GM12891 (cell line): ENCODE measurements at regions not wholly inside any gene's neighbourhood (a gene's known extent, or its start where the extent isn't known, plus 50 kb on each side); places are given as distances from the start of the nearest gene placed in this dataset.

Experiments
- DNase-seq: peaks from one replicate; pipeline ENCODE4 v3.0.0; 2011; ENCODE audit warnings: low spot score; ENCODE audit not compliant: insufficient read length
- FAIRE-seq: peaks from 2 replicates; lab custom pipeline; 2011; peaks lifted over from hg19 to GRCh38; lab: Jason Lieb, UNC
- PAX5 ChIP-seq: IDR thresholded peaks from 2 replicates; pipeline ENCODE4 v1.6.1; 2011; ENCODE audit warnings: low read length, moderate library complexity, mild to moderate bottlenecking; ENCODE audit not compliant: insufficient read depth, severe bottlenecking
- POLR2A ChIP-seq: IDR thresholded peaks from 2 replicates; pipeline ENCODE4 v1.6.1; 2011; ENCODE audit warnings: low read depth, low read length, control low read depth
- POLR2AphosphoS5 ChIP-seq: IDR thresholded peaks from 2 replicates; pipeline ENCODE4 v1.6.1; 2011; ENCODE audit warnings: low read depth, low read length, control low read depth
- POU2F2 ChIP-seq: IDR thresholded peaks from 2 replicates; pipeline ENCODE4 v1.6.1; 2011; ENCODE audit warnings: low read depth, mild to moderate bottlenecking, control low read depth, low read length, moderate library complexity
- SPI1 ChIP-seq: IDR thresholded peaks from 2 replicates; pipeline ENCODE4 v1.6.1; 2011; ENCODE audit warnings: low read depth, low read length, control low read depth
- TAF1 ChIP-seq: IDR thresholded peaks from 2 replicates; pipeline ENCODE4 v1.6.1; 2011; ENCODE audit warnings: low read depth, low read length, control low read depth

DNA sequence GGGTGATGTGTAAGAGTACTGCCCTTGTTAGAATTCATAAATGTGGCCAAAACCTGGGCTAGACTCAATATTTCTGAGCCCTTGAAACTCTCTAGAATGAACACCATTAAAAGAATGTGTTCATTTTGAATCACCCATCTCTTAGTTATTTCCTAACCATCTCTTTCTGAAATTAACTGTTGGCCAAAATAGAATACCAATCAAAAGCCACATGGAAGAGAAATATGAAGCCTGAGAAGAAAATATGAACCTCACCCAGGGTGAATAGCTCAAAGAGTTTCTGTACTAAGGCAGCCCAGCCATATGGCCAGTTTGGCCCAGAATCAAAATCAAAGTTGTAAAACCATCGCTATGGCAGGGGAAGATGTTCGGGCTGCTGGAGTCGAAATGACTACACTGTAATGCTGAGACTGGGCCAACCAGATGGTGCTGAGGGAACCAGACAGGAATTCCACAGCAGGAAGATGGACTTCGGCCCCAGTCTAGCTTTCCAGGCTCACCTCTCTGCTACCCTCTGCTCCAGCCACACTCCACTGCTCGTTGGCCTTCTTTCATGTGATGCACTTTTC, 154.3 kb upstream of the ZFHX3 start:
- no peak for DNase-seq
- FAIRE-seq = no peak
- no peak for TF ChIP-seq POLR2AphosphoS5
- TF ChIP-seq TAF1 = no peak
- TF ChIP-seq POLR2A = no peak
- TF ChIP-seq POU2F2 = no peak
- no peak for TF ChIP-seq PAX5
- TF ChIP-seq SPI1 = no peak

DNA sequence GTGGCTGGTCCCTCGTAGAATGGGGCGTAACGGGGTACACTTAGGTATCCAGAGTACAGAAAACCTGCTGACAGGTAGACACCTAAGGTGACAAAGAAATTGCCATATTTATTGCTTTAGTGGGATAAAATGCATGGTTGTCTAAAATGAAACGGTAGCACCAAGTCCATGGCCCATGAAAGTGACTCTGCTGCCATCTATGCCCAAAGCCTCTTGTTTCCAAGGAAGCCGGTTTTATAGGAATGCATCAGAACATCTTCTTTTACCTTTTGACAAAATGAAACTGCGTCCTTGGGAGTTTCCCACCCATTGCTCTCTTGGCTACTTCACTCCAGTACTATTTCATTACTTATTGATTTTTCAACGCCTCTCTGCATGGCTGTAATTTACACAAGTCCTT, 151.3 kb upstream of the ZFHX3 start:
- TF ChIP-seq PAX5 = no peak
- no peak for TF ChIP-seq TAF1
- no peak for TF ChIP-seq POLR2A
- TF ChIP-seq POU2F2 = no peak
- no peak for TF ChIP-seq SPI1
- TF ChIP-seq POLR2AphosphoS5 = no peak
- no peak for DNase-seq
- no peak for FAIRE-seq

DNA sequence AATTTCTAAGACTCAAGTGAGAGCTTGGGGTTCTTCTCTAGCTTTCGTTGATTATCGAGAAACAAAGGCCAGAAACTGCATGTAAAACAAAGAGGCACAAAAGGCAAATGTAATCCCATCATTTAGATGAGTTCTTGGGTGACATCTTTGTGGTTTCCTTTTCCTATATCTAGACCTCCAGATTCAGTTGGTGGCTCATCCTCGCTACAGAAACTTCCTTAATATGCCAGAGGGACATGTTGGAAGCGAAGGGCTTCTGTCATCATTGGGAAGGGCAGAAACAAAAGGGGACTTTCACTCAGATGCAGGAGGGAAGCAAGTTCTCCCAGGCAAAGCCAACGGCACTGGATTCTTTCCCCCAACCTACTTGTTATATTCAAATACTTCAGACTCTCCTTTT, 150.6 kb upstream of the ZFHX3 start:
- DNase-seq (no peak), FAIRE-seq (no peak)
- TF ChIP-seq SPI1 = no peak

DNA sequence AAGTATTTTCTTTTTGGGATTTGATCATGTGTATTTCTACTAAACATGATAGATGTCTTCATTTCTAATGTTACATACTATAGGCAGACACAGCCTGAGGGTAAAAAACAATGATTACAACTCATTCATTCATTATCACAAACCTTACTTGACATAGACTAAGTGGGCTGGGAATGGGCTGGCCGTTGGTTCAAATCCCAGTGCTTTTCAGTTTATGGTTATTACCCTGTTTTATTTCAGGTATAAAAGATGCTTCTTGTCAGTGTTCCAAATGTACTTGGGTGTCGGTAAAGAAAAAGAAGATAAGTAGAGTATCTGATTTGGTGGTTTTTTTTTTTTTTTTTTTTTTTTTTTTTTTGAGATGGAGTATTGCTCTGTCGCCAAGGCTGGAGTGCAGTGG, 149.7 kb upstream of the ZFHX3 start:
- FAIRE-seq = no peak
- DNase-seq = no peak
- TF ChIP-seq POLR2AphosphoS5 (no peak), TAF1 (no peak), POU2F2 (no peak), SPI1 (no peak), PAX5 (no peak), POLR2A (no peak)

DNA sequence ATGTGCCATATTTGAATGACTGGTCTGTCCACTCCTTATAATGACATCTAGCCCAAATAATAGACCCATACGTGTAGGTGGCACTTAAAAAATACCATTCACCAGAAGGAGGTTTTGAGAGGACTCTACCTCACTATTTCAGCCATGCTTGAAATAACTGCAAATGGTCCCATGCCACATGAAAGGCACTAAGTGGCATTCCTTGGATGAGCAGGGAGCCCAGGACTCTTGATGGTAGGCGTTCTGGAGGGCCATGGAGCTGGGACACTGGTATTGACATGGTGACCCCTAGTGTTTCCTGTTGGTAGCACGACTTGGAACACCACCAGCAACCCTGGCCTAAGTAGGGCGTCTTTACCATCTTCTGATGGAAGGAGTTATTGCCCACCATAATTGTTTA, 148.7 kb upstream of the ZFHX3 start:
- no peak for TF ChIP-seq POLR2AphosphoS5
- no peak for TF ChIP-seq POLR2A
- TF ChIP-seq POU2F2 = no peak
- TF ChIP-seq SPI1 = no peak
- TF ChIP-seq TAF1 = no peak
- no peak for TF ChIP-seq PAX5
- peak; percentile 68 for FAIRE-seq
- DNase-seq = peak; percentile 36

DNA sequence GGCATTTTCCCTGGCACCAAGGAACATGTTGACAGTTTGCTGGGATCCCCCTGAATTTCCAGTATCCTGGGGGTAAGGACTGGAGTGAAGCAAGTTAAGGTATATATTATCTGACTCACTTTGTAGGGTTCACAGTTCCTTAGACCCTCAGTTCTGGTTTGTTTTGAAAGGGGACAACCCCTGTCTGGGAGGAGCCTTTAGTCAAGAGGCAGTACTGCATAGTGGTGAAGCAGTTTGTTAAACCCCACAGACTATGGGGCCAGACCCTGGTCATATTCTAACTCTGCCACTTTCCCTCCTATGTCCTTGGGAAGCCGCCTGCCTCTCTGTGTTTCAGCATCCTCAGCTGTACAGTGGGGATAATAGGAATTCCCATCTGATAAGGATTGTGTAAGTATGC, 145.5 kb upstream of the ZFHX3 start:
- TF ChIP-seq TAF1 (no peak), POU2F2 (no peak), PAX5 (no peak), SPI1 (no peak), POLR2A (no peak), POLR2AphosphoS5 (no peak)
- FAIRE-seq (no peak), DNase-seq (no peak)

DNA sequence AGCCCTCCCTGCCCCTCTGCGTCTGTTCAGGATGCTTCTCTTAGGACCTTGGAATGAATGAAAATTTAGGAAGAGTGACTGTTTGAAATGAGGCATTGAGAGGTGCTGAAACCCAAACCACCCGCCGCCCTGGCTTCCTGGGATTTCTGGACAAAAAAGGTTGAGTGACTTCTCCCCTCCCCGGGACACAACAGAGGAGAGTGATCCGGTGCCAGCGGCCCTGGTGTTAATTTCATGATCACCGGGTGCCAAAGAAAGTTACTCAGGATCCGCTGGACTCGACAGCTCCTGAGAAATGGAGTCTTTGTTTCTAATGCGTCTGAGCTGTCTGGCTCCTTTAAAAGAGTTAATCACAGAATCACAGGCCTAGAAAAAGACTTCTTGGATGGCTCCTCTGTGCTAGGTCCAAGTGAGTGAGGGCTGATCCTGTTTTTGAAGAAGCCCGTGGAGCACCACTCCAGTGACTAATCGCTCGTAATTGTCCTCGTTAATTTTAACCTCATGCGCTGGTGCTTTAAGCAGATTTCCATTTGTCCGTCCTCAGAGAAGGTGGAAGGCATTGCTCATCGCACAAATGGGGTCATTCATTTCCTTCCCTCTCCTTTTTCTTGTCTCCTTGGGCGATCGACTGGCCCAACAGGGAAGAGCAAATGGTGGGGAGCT, 144.4 kb upstream of the ZFHX3 start:
- no peak for DNase-seq
- no peak for FAIRE-seq
- TF ChIP-seq TAF1 = no peak
- no peak for TF ChIP-seq POLR2A
- no peak for TF ChIP-seq SPI1
- TF ChIP-seq PAX5 = no peak
- TF ChIP-seq POU2F2 = no peak
- TF ChIP-seq POLR2AphosphoS5 = no peak

DNA sequence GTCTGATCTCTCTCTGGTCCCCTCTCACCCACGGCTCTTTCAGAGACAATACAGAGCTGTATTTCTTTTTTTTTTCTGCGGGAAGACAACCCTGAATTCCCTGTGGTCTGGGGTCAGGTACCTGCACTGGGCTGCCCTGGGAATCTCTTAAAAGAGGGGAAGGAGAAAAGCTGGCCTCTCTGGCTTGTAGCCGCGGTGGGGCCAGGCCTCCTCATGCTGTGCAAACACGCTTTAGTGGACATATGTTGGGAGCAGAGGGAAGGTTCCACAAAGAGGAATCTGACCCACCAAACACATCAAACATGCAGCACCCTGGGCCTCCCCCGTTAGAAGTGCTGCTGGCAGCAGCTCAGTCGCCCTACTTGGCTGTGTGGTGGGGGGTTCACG, 143.7 kb upstream of the ZFHX3 start:
- DNase-seq (no peak), FAIRE-seq (no peak)
- no peak for TF ChIP-seq POLR2AphosphoS5
- TF ChIP-seq POLR2A = no peak
- TF ChIP-seq POU2F2 = no peak
- no peak for TF ChIP-seq SPI1
- no peak for TF ChIP-seq TAF1
- TF ChIP-seq PAX5 = no peak

DNA sequence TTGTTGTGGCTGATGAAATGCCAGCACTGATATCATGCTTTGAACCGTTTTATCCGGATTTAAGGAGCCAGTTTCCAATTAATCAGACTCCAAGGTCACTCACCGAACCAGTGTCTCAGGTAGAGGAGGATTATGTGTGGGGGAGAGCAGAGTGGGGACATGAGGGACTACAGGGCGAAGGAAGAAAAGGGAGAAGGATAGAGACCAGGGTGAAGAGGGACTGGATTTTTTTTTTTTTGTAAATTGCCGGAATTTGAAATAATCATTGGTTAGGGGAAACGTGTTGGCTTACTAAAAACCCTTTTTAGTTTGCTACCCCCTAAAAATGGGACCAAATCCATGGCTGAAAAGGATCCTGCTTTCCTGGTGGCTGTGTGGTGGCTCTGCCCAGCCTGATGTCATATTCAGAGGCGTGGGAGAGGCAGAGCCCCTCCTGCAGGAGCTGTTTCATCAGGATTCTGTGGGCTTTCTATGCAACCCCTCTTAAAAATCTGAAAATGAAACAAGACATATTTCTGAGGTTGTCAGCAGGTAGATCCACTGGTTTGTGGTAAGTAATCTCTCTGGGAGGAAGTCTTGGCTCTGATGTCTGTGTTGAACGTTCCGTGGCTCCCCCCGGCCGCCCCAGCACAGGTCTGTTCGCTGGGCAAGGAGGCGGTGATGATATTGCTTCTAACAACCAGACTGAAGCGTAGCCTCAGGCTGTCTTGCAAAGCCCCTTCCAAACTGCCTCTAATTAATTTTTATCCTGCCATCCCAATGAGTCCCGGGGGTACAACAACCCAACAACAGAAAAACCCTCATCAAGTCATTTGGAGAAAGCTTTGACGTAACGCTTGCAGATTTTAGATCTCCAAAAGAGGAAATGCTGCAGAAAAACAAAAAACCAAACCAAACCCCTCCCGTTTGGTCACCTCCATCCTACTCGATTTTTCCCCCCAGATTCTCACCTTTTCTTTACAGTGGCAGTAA, 143.0 kb upstream of the ZFHX3 start:
- DNase-seq (no peak), FAIRE-seq (no peak)
- TF ChIP-seq POU2F2 (no peak), TAF1 (no peak), SPI1 (peak; percentile 94), POLR2A (no peak), PAX5 (no peak), POLR2AphosphoS5 (no peak)

DNA sequence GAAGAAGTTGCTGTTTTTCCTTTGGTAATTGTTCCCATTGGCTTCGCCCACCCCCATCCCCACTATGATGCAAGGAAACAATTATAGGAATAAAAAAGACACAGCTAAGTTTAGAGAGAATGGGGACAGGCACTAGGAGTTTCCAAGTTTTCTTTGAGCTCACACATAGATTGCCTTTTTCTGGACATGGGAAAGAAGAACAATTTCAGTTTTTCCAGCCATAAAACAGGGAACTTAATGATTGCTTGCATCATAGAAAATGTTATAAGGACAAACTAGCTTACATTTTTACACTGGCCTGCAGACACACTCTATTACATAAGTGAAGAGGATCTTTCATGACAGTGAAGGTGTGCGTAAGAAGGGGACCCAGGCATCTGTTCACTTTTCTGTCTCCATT, 142.3 kb upstream of the ZFHX3 start:
- FAIRE-seq (no peak), DNase-seq (no peak)
- TF ChIP-seq TAF1 (no peak), POLR2AphosphoS5 (no peak), SPI1 (no peak), POLR2A (no peak), POU2F2 (no peak), PAX5 (no peak)
